Endothelial cell of umbilical vein (primary cell): ENCODE measurements at regions not wholly inside any gene's neighbourhood (a gene's known extent, or its start where the extent isn't known, plus 50 kb on each side); places are given as distances from the start of the nearest gene placed in this dataset.

Experiments used
- BruUV-seq: library from RNA; stranded (reverse); fragments of 400-500 nt; replicated peaks from 2 replicates; lab custom pipeline; 2021; lab: Mats Ljungman, UMichigan
- CTCF ChIA-PET: fragments of 300-600, 350-600 bp; sonication (Branson Sonifier 250); formaldehyde crosslinking; loops from one replicate; lab custom pipeline; 2021; ENCODE audit warnings: antibody characterized with exemption, inconsistent platforms; lab: Charles Lee
- POLR2A ChIA-PET: fragments of 300-600, 350-600 bp; sonication (Branson Sonifier 250); formaldehyde crosslinking; loops from one replicate; lab custom pipeline; 2021; ENCODE audit warnings: antibody characterized with exemption, inconsistent platforms; lab: Charles Lee
- DNase-seq: peaks from one replicate; pipeline ENCODE4 v3.0.0-alpha.2; 2011; ENCODE audit warnings: low read depth, low spot score
- FAIRE-seq: peaks from 2 replicates; lab custom pipeline; 2011; peaks lifted over from hg19 to GRCh38; lab: Jason Lieb, UNC
- H2AFZ ChIP-seq: 2 replicates; pipeline ENCODE4 v1.6.0; 2012; ENCODE audit warnings: low read depth, low read length, control low read depth, inconsistent platforms
- H3K27ac ChIP-seq: 2 replicates; pipeline ENCODE4 v1.5.1; 2011; ENCODE audit warnings: low read depth, mild to moderate bottlenecking, control low read depth, low read length, moderate library complexity; ENCODE audit not compliant: insufficient read depth
- H3K27me3 ChIP-seq, 2 experiments: 2 replicates each; pipeline versions ENCODE4 v1.6.0 to v1.6.1; 2011; ENCODE audit warnings: low read length in 2 of 2, mixed read lengths in 1 of 2; ENCODE audit not compliant: control insufficient read depth in 2 of 2, insufficient read depth in 2 of 2
- H3K36me3 ChIP-seq, 2 experiments: 2 replicates in 1 of 2; 3 replicates in 1 of 2; pipeline ENCODE4 v1.5.1; 2011; ENCODE audit warnings: low read length in 2 of 2, mild to moderate bottlenecking in 1 of 2, moderate library complexity in 1 of 2; ENCODE audit not compliant: control insufficient read depth in 2 of 2, insufficient read depth in 2 of 2; ENCODE audit errors: extremely low read depth in 1 of 2
- H3K4me1 ChIP-seq: 3 replicates; pipeline ENCODE4 v1.5.1; 2011; ENCODE audit warnings: mild to moderate bottlenecking, low read length; ENCODE audit not compliant: control insufficient read depth, insufficient read depth; ENCODE audit errors: extremely low read depth
- H3K4me2 ChIP-seq: 2 replicates; pipeline ENCODE4 v1.6.1; 2011; ENCODE audit warnings: low read length, control low read depth, mixed read lengths; ENCODE audit not compliant: insufficient read depth
- H3K4me3 ChIP-seq, 3 experiments: fragments of 200-600 bp in 1 of 3; sonication (generic), shearing (Covaris generic) in 1 of 3; replicated peaks in 1 of 3; 2 replicates each; pipeline ENCODE4 v1.5.1; 2011 to 2016; ENCODE audit warnings: control low read depth in 3 of 3, low read length in 3 of 3, mild to moderate bottlenecking in 2 of 3, inconsistent platforms in 1 of 3, low read depth in 1 of 3, moderate library complexity in 1 of 3; ENCODE audit not compliant: insufficient read depth in 1 of 3
- H3K79me2 ChIP-seq: 2 replicates; pipeline ENCODE4 v1.6.0; 2012; ENCODE audit warnings: low read length, inconsistent platforms; ENCODE audit not compliant: control insufficient read depth, insufficient read depth
- H3K9ac ChIP-seq: replicated peaks from 2 replicates; pipeline ENCODE3; 2011; ENCODE audit warnings: low read length, control low read depth; ENCODE audit not compliant: insufficient read depth; ENCODE audit errors: extremely low read depth
- H3K9me1 ChIP-seq: replicated peaks from 3 replicates; pipeline ENCODE4 v1.6.0; 2011; ENCODE audit warnings: mild to moderate bottlenecking, low read length; ENCODE audit not compliant: control insufficient read depth, insufficient read depth; ENCODE audit errors: extremely low read depth
- H3K9me3 ChIP-seq: replicated peaks from 2 replicates; pipeline ENCODE4 v1.5.1; 2012; ENCODE audit warnings: low read length, inconsistent platforms; ENCODE audit not compliant: control insufficient read depth, insufficient read depth
- H4K20me1 ChIP-seq: replicated peaks from 2 replicates; pipeline ENCODE3; 2011; ENCODE audit warnings: mild to moderate bottlenecking, low read length; ENCODE audit not compliant: control insufficient read depth, insufficient read depth; ENCODE audit errors: extremely low read depth
- EZH2 ChIP-seq: IDR thresholded peaks from 2 replicates; pipeline ENCODE4 v1.6.1; 2012; ENCODE audit warnings: borderline replicate concordance, low read depth, mild to moderate bottlenecking, moderate library complexity, low read length, inconsistent platforms; ENCODE audit not compliant: severe bottlenecking
- FOS ChIP-seq: IDR thresholded peaks from 2 replicates; pipeline ENCODE4 v1.6.1; 2011; ENCODE audit warnings: mild to moderate bottlenecking, low read length, moderate library complexity, borderline replicate concordance; ENCODE audit not compliant: insufficient read depth
- GATA2 ChIP-seq: IDR thresholded peaks from 2 replicates; pipeline ENCODE4 v1.7.0; 2011; ENCODE audit warnings: low read depth, mild to moderate bottlenecking, moderate library complexity, mixed read lengths, low read length; ENCODE audit not compliant: insufficient read length, insufficient read depth
- JUN ChIP-seq: IDR thresholded peaks from 2 replicates; pipeline ENCODE4 v1.6.1; 2011; ENCODE audit warnings: borderline replicate concordance, low read depth; ENCODE audit not compliant: insufficient read length, insufficient read depth
- MYC ChIP-seq: IDR thresholded peaks from one replicate; pipeline ENCODE4 v1.6.1; 2011; ENCODE audit warnings: mild to moderate bottlenecking, low read depth, low read length
- POLR2A ChIP-seq: IDR thresholded peaks from 2 replicates; pipeline ENCODE4 v1.6.1; 2012; ENCODE audit warnings: low read depth, mild to moderate bottlenecking, control low read depth, low read length
- POLR2AphosphoS5 ChIP-seq: IDR thresholded peaks from 2 replicates; pipeline ENCODE4 v1.6.1; 2012; ENCODE audit warnings: low read depth, mild to moderate bottlenecking, control low read depth, low read length, moderate library complexity; ENCODE audit not compliant: insufficient read depth
- dilution Hi-C: fragments of 300-500 bp; cut with MboI; formaldehyde crosslinking; loops from one replicate; pipeline ENCODE4 v1.15.0; 2019; ENCODE audit warnings: low sequenced_read_pairs; ENCODE audit not compliant: extremely low pct_ligation_motif_present
- intact Hi-C: fragments of 100-400 bp; cut with micrococcal nuclease; formaldehyde crosslinking; loops from one replicate; pipeline ENCODE4 v1.10.0; 2022
- TF ChIP-seq, protein P1 (sequence below), 2 donors: IDR thresholded peaks; 1 replicate in 1 of 2; 2 replicates in 1 of 2; pipeline ENCODE4 v1.5.1; 2011; ENCODE audit warnings: low read length in 2 of 2, mild to moderate bottlenecking in 2 of 2, moderate library complexity in 2 of 2, control low read depth in 1 of 2, inconsistent platforms in 1 of 2, low read depth in 1 of 2; ENCODE audit not compliant: insufficient read depth in 1 of 2; ENCODE audit errors: extremely low read depth in 1 of 2
- TF ChIP-seq, protein P2 (sequence below): IDR thresholded peaks from 2 replicates; pipeline ENCODE4 v1.6.1; 2011; ENCODE audit not compliant: insufficient read depth, insufficient read length

DNA sequence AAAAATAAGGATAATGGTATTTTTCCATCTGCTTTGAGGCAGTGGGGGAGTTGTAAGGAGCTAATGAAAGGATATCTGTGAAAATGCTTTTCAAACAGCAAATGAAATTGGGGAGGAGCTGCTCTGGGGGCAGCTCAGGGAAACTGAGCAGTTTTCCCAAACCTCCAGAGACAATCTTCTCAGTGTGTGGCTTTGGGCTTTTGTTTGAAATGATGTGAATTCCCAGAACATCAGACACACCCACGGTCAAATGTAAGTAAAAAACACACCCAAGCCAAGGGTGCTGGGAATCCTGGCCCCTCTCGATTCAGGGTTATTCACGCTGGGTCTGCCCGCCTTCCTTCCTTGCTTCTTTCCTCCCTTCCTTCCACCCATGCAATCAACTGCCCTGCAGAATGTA, 512.6 kb downstream of the BNC2 start:
- FAIRE-seq: no peak
- Histone ChIP-seq H3K9me3 (no peaks in the 10 kb centered on the region), H3K36me3 (no peaks in the 10 kb centered on the region), H3K4me3 (no peak overlapping the region), H3K9ac (no peak overlapping the region), H3K27ac (no peak overlapping the region), H3K9me1 (no peaks in the 10 kb centered on the region), H4K20me1 (no peaks in the 10 kb centered on the region), H3K4me2 (no peak overlapping the region), H3K79me2 (no peaks in the 10 kb centered on the region), H2AFZ (no peak overlapping the region), H3K27me3 (no peaks in the 10 kb centered on the region), H3K4me1 (peaks cover 5% of the 10 kb centered on the region)
- ChIA-PET CTCF (no interaction called here), POLR2A (no interaction called here)
- intact Hi-C loops (no loop called here), dilution Hi-C loops (no loop called here)
- BruUV-seq: no TSS peak
- TF ChIP-seq JUN (no peak), GATA2 (no peak), POLR2A (no peak), MYC (no peak), POLR2AphosphoS5 (no peak), EZH2 (no peak), FOS (no peak)
- TF ChIP-seq, protein P1, sequence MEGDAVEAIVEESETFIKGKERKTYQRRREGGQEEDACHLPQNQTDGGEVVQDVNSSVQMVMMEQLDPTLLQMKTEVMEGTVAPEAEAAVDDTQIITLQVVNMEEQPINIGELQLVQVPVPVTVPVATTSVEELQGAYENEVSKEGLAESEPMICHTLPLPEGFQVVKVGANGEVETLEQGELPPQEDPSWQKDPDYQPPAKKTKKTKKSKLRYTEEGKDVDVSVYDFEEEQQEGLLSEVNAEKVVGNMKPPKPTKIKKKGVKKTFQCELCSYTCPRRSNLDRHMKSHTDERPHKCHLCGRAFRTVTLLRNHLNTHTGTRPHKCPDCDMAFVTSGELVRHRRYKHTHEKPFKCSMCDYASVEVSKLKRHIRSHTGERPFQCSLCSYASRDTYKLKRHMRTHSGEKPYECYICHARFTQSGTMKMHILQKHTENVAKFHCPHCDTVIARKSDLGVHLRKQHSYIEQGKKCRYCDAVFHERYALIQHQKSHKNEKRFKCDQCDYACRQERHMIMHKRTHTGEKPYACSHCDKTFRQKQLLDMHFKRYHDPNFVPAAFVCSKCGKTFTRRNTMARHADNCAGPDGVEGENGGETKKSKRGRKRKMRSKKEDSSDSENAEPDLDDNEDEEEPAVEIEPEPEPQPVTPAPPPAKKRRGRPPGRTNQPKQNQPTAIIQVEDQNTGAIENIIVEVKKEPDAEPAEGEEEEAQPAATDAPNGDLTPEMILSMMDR (IDR thresholded peaks at IDR 0.05; ENCODE audit: extremely low read depth in 1 of 2, insufficient read depth in 1 of 2, low read depth in 1 of 2, low read length in 2 of 2): no peak
- TF ChIP-seq, protein P2, sequence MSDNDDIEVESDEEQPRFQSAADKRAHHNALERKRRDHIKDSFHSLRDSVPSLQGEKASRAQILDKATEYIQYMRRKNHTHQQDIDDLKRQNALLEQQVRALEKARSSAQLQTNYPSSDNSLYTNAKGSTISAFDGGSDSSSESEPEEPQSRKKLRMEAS: no peak
- no peak for DNase-seq
